Neutrophil (primary cell): ENCODE measurements at regions not wholly inside any gene's neighbourhood (a gene's known extent, or its start where the extent isn't known, plus 50 kb on each side); places are given as distances from the start of the nearest gene placed in this dataset.

Experiments used
- H3K27ac ChIP-seq: fragments of 200-600 bp; sonication (generic); 2 replicates; pipeline ENCODE4 v1.5.1; 2016; ENCODE audit warnings: mild to moderate bottlenecking, moderate library complexity
- H3K27me3 ChIP-seq: fragments of 200-600 bp; sonication (generic); 2 replicates; pipeline ENCODE4 v1.6.0; 2016; ENCODE audit warnings: mild to moderate bottlenecking
- H3K36me3 ChIP-seq: fragments of 200-600 bp; sonication (generic); 2 replicates; pipeline ENCODE4 v1.5.1; 2017
- H3K4me1 ChIP-seq, 2 experiments: fragments of 200-600 bp in 1 of 2; sonication (generic) in 1 of 2; 1 replicate in 1 of 2; 2 replicates in 1 of 2; pipeline versions ENCODE4 v1.5.1 to v1.6.1; 2013 to 2016; ENCODE audit warnings: low read depth in 1 of 2, low read length in 1 of 2, mild to moderate bottlenecking in 1 of 2, moderate library complexity in 1 of 2; ENCODE audit not compliant: control insufficient read depth in 1 of 2, insufficient read depth in 1 of 2
- H3K4me3 ChIP-seq, 2 experiments: fragments of 200-600 bp in 1 of 2; sonication (generic) in 1 of 2; 1 replicate in 1 of 2; 2 replicates in 1 of 2; pipeline ENCODE4 v1.5.1; 2013 to 2016; ENCODE audit warnings: low read depth in 1 of 2, low read length in 1 of 2, mild to moderate bottlenecking in 1 of 2, moderate library complexity in 1 of 2
- H3K9me3 ChIP-seq: fragments of 200-600 bp; sonication (generic); 2 replicates; pipeline ENCODE4 v1.5.1; 2016
- CTCF ChIP-seq: fragments of 200-600 bp; sonication (generic); IDR thresholded peaks from 2 replicates; pipeline ENCODE4 v1.5.1; 2016; ENCODE audit warnings: antibody characterized with exemption

DNA sequence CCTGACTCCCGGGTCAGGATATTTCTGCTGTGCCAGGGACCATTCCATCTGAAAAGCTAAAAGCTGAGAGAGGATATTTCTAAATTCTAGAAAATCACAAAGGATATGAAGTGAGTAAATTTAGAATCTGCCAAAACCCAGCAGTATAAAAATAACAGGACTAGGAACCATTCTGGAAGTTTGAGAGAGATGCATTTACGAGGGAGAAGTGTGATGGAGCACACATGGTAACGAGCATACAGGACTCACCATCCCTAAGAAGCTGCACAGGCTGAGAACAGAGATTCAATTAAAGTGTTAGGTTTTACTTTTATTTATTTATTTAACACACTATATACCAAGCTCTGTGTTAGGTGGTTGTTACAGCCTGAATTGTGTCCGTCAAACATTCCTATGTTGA, 116.3 kb downstream of the GLUL start:
- Histone ChIP-seq H3K36me3 (no peaks in the 10 kb centered on the region), H3K4me1 (peaks cover 14 to 17% of the 10 kb centered on the region in 2 experiments), H3K27me3 (no peaks in the 10 kb centered on the region), H3K9me3 (no peaks in the 10 kb centered on the region), H3K4me3 (no peak overlapping the region), H3K27ac (no peak overlapping the region)
- TF ChIP-seq CTCF = no peak

- no peak for TF ChIP-seq CTCF
- peaks cover 14 to 17% of the 10 kb centered on the region in 2 experiments for H3K4me1 ChIP-seq
- H3K9me3 ChIP-seq = no peaks in the 10 kb centered on the region
- H3K4me3 ChIP-seq = no peak overlapping the region
- no peak overlapping the region for H3K27ac ChIP-seq
- no peaks in the 10 kb centered on the region for H3K27me3 ChIP-seq
- H3K36me3 ChIP-seq = no peaks in the 10 kb centered on the region
Observed at GRCh38 chr1:182274618-182275017, 117.0 kb downstream of the GLUL start.

- H3K36me3 ChIP-seq = no peaks in the 10 kb centered on the region
- no peak overlapping the region for H3K27ac ChIP-seq
- no peak for TF ChIP-seq CTCF
- no peaks in the 10 kb centered on the region for H3K27me3 ChIP-seq
- H3K4me3 ChIP-seq = no peak overlapping the region
- no peaks in the 10 kb centered on the region for H3K9me3 ChIP-seq
- peaks cover 14 to 23% of the 10 kb centered on the region in 2 experiments for H3K4me1 ChIP-seq
Observed at GRCh38 chr1:182270731-182271130, 120.9 kb downstream of the GLUL start.

- H3K4me3 ChIP-seq = no peak overlapping the region
- peak overlapping the region; percentile 81 for H3K27ac ChIP-seq
- no peak for TF ChIP-seq CTCF
- no peaks in the 10 kb centered on the region for H3K9me3 ChIP-seq
- no peaks in the 10 kb centered on the region for H3K36me3 ChIP-seq
- H3K4me1 ChIP-seq = peaks cover 14 to 23% of the 10 kb centered on the region in 2 experiments
- H3K27me3 ChIP-seq = no peaks in the 10 kb centered on the region
Observed at GRCh38 chr1:182269097-182269496, 122.5 kb downstream of the GLUL start.

GRCh38 chr1:182268669-182269068, 122.9 kb downstream of the GLUL start:
- Histone ChIP-seq H3K36me3 (no peaks in the 10 kb centered on the region), H3K4me3 (peak overlapping the region; percentile 10 to 27), H3K4me1 (peaks cover 14 to 23% of the 10 kb centered on the region in 2 experiments), H3K27ac (peak overlapping the region; percentile 81), H3K27me3 (no peaks in the 10 kb centered on the region), H3K9me3 (no peaks in the 10 kb centered on the region)
- no peak for TF ChIP-seq CTCF

- Histone ChIP-seq H3K27me3 (no peaks in the 10 kb centered on the region), H3K4me3 (no peak overlapping the region), H3K27ac (no peak overlapping the region), H3K9me3 (no peaks in the 10 kb centered on the region), H3K36me3 (no peaks in the 10 kb centered on the region), H3K4me1 (peaks cover 24 to 31% of the 10 kb centered on the region in 2 experiments)
- TF ChIP-seq CTCF = no peak
Observed at GRCh38 chr1:182264185-182264584, 127.4 kb downstream of the GLUL start.
